Naive thymus-derived CD4-positive, alpha-beta T cell (primary cell): ENCODE measurements at regions not wholly inside any gene's neighbourhood (a gene's known extent, or its start where the extent isn't known, plus 50 kb on each side); places are given as distances from the start of the nearest gene placed in this dataset.
"Not testable (repeated sequence)": the region's sequence is repeated elsewhere in the genome, so short reads cannot be mapped to it uniquely, and the experiment has no call there.

Experiments
- ATAC-seq: fragments of 150-1000 bp; cut with Tn5 transposase; 2 replicates; pipeline ENCODE4 v1.10.0; 2021; ENCODE audit warnings: mild to moderate bottlenecking, moderate library complexity
- CTCF ChIA-PET: fragments of 350-600 bp; sonication (Branson Sonifier 250); formaldehyde crosslinking; loops from one replicate; lab custom pipeline; 2021; ENCODE audit warnings: antibody characterized with exemption; lab: Charles Lee
- POLR2A ChIA-PET: fragments of 350-600 bp; sonication (Branson Sonifier 250); formaldehyde crosslinking; loops from one replicate; lab custom pipeline; 2021; ENCODE audit warnings: antibody characterized with exemption, inconsistent platforms; lab: Charles Lee
- DNase-seq, 9 donors: peaks; one replicate each; pipeline versions ENCODE4 v3.0.0 to v3.0.0-alpha.2; 2020 to 2022; ENCODE audit warnings: mixed read lengths in 1 of 9
- H3K27ac ChIP-seq: one replicate; pipeline ENCODE4 v1.7.0; 2013; ENCODE audit warnings: mild to moderate bottlenecking, low read depth, low read length, moderate library complexity
- H3K27me3 ChIP-seq, 2 donors: one replicate each; pipeline ENCODE4 v1.7.0; 2013; ENCODE audit warnings: low read length in 2 of 2, mild to moderate bottlenecking in 2 of 2, moderate library complexity in 2 of 2; ENCODE audit not compliant: control insufficient read depth in 2 of 2, insufficient read depth in 2 of 2
- H3K36me3 ChIP-seq, 3 experiments: 1 replicate in 2 of 3; 2 replicates in 1 of 3; pipeline ENCODE4 v1.7.0; 2013; ENCODE audit warnings: low read length in 3 of 3, mild to moderate bottlenecking in 3 of 3, moderate library complexity in 1 of 3; ENCODE audit not compliant: insufficient read depth in 3 of 3, control insufficient read depth in 2 of 3
- H3K4me1 ChIP-seq, 2 donors: one replicate each; pipeline ENCODE4 v1.7.0; 2013; ENCODE audit warnings: low read length in 2 of 2, mild to moderate bottlenecking in 2 of 2, moderate library complexity in 1 of 2; ENCODE audit not compliant: control insufficient read depth in 2 of 2, insufficient read depth in 2 of 2
- H3K4me3 ChIP-seq: 2 replicates; pipeline ENCODE4 v1.7.0; 2013; ENCODE audit warnings: mild to moderate bottlenecking, low read length
- H3K9me3 ChIP-seq, 3 experiments: 1 replicate in 2 of 3; 2 replicates in 1 of 3; pipeline ENCODE4 v1.7.0; 2013; ENCODE audit warnings: low read length in 3 of 3; ENCODE audit not compliant: control insufficient read depth in 2 of 3
- H3K27ac Mint-ChIP-seq, 9 donors: one replicate each; pipeline ENCODE4 v1.8.0; 2020 to 2022; ENCODE audit warnings: mixed read lengths in 9 of 9, mild to moderate bottlenecking in 8 of 9, moderate library complexity in 5 of 9, inconsistent platforms in 2 of 9
- H3K27me3 Mint-ChIP-seq, 5 donors: one replicate each; pipeline ENCODE4 v1.8.0; 2021 to 2022; ENCODE audit warnings: mixed read lengths in 5 of 5, mild to moderate bottlenecking in 1 of 5
- H3K36me3 Mint-ChIP-seq, 5 donors: one replicate each; pipeline ENCODE4 v1.8.0; 2020 to 2022; ENCODE audit warnings: mixed read lengths in 5 of 5, mild to moderate bottlenecking in 3 of 5, inconsistent platforms in 1 of 5
- H3K4me1 Mint-ChIP-seq, 7 donors: one replicate each; pipeline ENCODE4 v1.8.0; 2020 to 2022; ENCODE audit warnings: mixed read lengths in 7 of 7, mild to moderate bottlenecking in 3 of 7, inconsistent platforms in 1 of 7
- H3K4me3 Mint-ChIP-seq, 10 donors: one replicate each; pipeline ENCODE4 v1.8.0; 2020 to 2022; ENCODE audit warnings: mild to moderate bottlenecking in 10 of 10, mixed read lengths in 10 of 10, moderate library complexity in 6 of 10, inconsistent platforms in 2 of 10
- H3K9me3 Mint-ChIP-seq, 11 donors: one replicate each; pipeline ENCODE4 v1.8.0; 2020 to 2022; ENCODE audit warnings: mixed read lengths in 11 of 11, mild to moderate bottlenecking in 4 of 11, inconsistent platforms in 1 of 11, moderate library complexity in 1 of 11
- intact Hi-C, 2 donors: fragments of 100-400 bp; cut with micrococcal nuclease; formaldehyde crosslinking; loops; one replicate each; pipeline ENCODE4 v1.15.1; 2023

GRCh38 chr1:149646360-149647017 is 62.8 kb downstream of the PPIAL4C start:
- DNase-seq (peak in 3 of 9 donors; percentile 16 to 23 (median 20)), ATAC-seq (peak; percentile 66)
- H3K9me3 Mint-ChIP-seq, H3K9me3 ChIP-seq, H3K27me3 ChIP-seq, H3K36me3 ChIP-seq, CTCF ChIA-PET, H3K27me3 Mint-ChIP-seq, POLR2A ChIA-PET, H3K4me1 ChIP-seq, intact Hi-C loops: not testable (repeated sequence)
- peak overlapping the region; percentile 37 for H3K4me3 ChIP-seq
- H3K4me3 Mint-ChIP-seq: peak overlapping the region; percentile 84 to 95 (median 90)
- H3K4me1 Mint-ChIP-seq: peaks cover 4 to 21% (median 14%) of the 10 kb centered on the region in 7 donors
- H3K27ac Mint-ChIP-seq: peak overlapping the region; percentile 69 to 93 (median 88)
- peaks cover 0 to 14% (median 5%) of the 10 kb centered on the region in 5 donors for H3K36me3 Mint-ChIP-seq
- H3K27ac ChIP-seq: peak overlapping the region; percentile 53

DNA sequence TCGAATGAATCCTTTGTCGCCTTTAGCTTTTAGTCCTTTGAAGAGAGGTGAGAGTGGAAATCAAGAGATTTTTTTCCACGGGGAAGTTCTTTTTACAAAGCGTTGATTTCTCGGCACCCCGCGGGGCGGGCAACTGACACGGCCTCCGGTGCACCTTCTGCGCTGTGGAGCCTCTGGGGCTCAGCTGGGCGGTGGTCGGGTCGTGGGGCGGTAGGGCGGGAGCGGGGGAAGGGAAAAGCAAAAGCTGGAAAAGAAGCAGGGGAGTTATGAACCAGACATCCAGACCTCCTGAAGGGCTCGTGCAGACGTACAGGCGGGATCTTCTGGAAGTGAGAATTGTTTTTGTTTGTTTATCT is 63.3 kb downstream of the PPIAL4C start:
- peak overlapping the region in 5 of 9 donors; percentile 25 to 90 (median 53) for H3K27ac Mint-ChIP-seq

DNA sequence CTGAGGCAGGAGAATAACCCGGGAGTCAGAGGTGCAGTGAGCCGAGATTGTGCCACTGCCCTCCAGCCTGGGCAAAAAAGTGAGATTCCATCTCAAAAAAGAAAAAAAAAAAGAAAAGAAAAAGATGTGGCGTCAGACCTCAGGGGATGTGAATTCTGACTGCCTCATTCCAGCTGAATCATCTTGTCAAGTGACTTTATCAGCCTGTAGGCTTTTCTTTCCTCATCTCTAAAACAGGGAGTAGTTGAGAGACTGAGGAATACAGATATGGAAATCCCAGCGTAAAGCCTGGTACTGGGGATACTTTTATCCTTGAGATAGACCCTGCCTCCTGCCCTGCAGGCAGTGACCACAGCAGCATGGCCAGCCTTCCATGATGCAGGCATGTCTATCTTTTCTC is 74.1 kb downstream of the PPIAL4C start:
- H3K9me3 ChIP-seq, DNase-seq, H3K4me3 Mint-ChIP-seq, intact Hi-C loops, H3K9me3 Mint-ChIP-seq, H3K4me3 ChIP-seq, H3K27me3 Mint-ChIP-seq, CTCF ChIA-PET, H3K27me3 ChIP-seq, POLR2A ChIA-PET, H3K27ac Mint-ChIP-seq, H3K4me1 ChIP-seq, H3K36me3 Mint-ChIP-seq, ATAC-seq, H3K36me3 ChIP-seq, H3K27ac ChIP-seq, H3K4me1 Mint-ChIP-seq: not testable (repeated sequence)

More for the DNA sequence above, 63.3 kb downstream of the PPIAL4C start:
- H3K9me3 Mint-ChIP-seq, H3K4me1 ChIP-seq, intact Hi-C loops, H3K9me3 ChIP-seq, POLR2A ChIA-PET, H3K27me3 ChIP-seq, H3K27me3 Mint-ChIP-seq, H3K36me3 ChIP-seq, CTCF ChIA-PET: not testable (repeated sequence)
- DNase-seq (peak in 6 of 9 donors; percentile 30 to 46 (median 40)), ATAC-seq (peak; percentile 50)
- peak overlapping the region; percentile 53 for H3K27ac ChIP-seq
- Mint-ChIP-seq H3K36me3 (peaks cover 0 to 13% (median 4%) of the 10 kb centered on the region in 5 donors), H3K4me1 (peaks cover 3 to 20% (median 12%) of the 10 kb centered on the region in 7 donors), H3K4me3 (peak overlapping the region; percentile 14 to 95 (median 88))
- H3K4me3 ChIP-seq: peak overlapping the region; percentile 37

DNA sequence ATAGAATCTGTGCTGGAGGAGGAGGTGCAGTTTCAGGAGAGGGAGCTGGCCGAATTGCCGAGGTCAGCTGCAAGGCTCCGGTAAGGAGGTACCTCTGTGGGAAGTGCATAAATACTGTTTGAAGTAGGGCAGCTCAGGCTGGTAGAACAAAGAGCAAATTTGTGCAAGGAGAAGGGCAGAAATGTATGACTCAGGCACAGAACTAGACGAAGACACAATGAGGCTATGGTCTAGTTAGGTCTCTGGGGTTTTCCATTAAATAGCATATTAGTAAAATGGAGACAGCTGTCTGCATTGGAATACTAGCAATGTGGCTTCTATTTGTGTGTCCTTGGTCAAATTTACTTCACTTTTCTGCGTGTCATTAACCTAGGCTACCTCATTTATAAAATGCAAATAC is 74.5 kb downstream of the PPIAL4C start:
- CTCF ChIA-PET, H3K4me1 Mint-ChIP-seq, H3K36me3 ChIP-seq, H3K36me3 Mint-ChIP-seq, ATAC-seq, intact Hi-C loops, POLR2A ChIA-PET, H3K9me3 ChIP-seq, DNase-seq, H3K4me3 ChIP-seq, H3K27me3 Mint-ChIP-seq, H3K4me1 ChIP-seq, H3K9me3 Mint-ChIP-seq, H3K27me3 ChIP-seq, H3K4me3 Mint-ChIP-seq, H3K27ac Mint-ChIP-seq, H3K27ac ChIP-seq: not testable (repeated sequence)

DNA sequence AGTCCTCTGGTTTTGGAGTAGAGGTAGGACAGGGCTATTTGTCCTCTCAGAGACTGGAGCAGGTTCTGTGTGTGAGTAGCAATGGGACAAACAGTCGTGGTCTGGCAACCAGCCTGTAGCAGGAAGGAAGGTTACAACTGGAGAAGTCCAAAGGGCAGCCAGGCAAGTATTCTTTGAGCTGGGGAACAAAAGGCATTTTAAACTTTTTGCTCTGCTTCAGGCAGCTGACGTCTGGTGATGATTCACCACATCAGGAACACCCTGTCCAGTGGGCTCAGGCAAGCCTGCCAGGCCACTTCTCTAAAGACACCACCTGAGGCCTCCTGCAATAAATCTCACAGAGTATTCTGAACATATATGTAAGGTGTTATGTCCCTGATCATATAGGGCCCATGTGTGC is 81.0 kb downstream of the PPIAL4C start:
- H3K4me3 Mint-ChIP-seq, intact Hi-C loops, H3K27me3 Mint-ChIP-seq, H3K36me3 ChIP-seq, DNase-seq, POLR2A ChIA-PET, CTCF ChIA-PET, H3K9me3 ChIP-seq, H3K27me3 ChIP-seq, H3K9me3 Mint-ChIP-seq, H3K4me1 Mint-ChIP-seq, H3K27ac ChIP-seq, H3K4me3 ChIP-seq, H3K4me1 ChIP-seq, H3K27ac Mint-ChIP-seq, ATAC-seq: not testable (repeated sequence)
- H3K36me3 Mint-ChIP-seq: peaks cover 0 to 11% (median 3%) of the 10 kb centered on the region in 5 donors

GRCh38 chr1:149665033-149665432 is 81.4 kb downstream of the PPIAL4C start:
- H3K27me3 ChIP-seq, POLR2A ChIA-PET, H3K27ac ChIP-seq, H3K27me3 Mint-ChIP-seq, CTCF ChIA-PET, ATAC-seq, H3K4me3 ChIP-seq, H3K9me3 Mint-ChIP-seq, H3K27ac Mint-ChIP-seq, H3K9me3 ChIP-seq, H3K4me3 Mint-ChIP-seq, H3K4me1 ChIP-seq, intact Hi-C loops, H3K36me3 ChIP-seq, DNase-seq, H3K4me1 Mint-ChIP-seq: not testable (repeated sequence)
- peaks cover 0 to 11% (median 3%) of the 10 kb centered on the region in 5 donors for H3K36me3 Mint-ChIP-seq

GRCh38 chr1:149665528-149665927 is 81.9 kb downstream of the PPIAL4C start:
- H3K9me3 Mint-ChIP-seq, H3K4me1 ChIP-seq, H3K4me3 Mint-ChIP-seq, H3K4me3 ChIP-seq, H3K27ac ChIP-seq, H3K36me3 ChIP-seq, intact Hi-C loops, POLR2A ChIA-PET, H3K27ac Mint-ChIP-seq, H3K27me3 Mint-ChIP-seq, ATAC-seq, CTCF ChIA-PET, H3K9me3 ChIP-seq, DNase-seq, H3K27me3 ChIP-seq, H3K4me1 Mint-ChIP-seq: not testable (repeated sequence)
- peaks cover 0 to 11% (median 3%) of the 10 kb centered on the region in 5 donors for H3K36me3 Mint-ChIP-seq
